ENCODE measurements at regions not wholly inside any gene's neighbourhood (a gene's known extent, or its start where the extent isn't known, plus 50 kb on each side); places are given as distances from the start of the nearest gene placed in this dataset.
A peak's percentile ranks its signal among the peaks of the same experiment; 100 is the strongest.

DNA sequence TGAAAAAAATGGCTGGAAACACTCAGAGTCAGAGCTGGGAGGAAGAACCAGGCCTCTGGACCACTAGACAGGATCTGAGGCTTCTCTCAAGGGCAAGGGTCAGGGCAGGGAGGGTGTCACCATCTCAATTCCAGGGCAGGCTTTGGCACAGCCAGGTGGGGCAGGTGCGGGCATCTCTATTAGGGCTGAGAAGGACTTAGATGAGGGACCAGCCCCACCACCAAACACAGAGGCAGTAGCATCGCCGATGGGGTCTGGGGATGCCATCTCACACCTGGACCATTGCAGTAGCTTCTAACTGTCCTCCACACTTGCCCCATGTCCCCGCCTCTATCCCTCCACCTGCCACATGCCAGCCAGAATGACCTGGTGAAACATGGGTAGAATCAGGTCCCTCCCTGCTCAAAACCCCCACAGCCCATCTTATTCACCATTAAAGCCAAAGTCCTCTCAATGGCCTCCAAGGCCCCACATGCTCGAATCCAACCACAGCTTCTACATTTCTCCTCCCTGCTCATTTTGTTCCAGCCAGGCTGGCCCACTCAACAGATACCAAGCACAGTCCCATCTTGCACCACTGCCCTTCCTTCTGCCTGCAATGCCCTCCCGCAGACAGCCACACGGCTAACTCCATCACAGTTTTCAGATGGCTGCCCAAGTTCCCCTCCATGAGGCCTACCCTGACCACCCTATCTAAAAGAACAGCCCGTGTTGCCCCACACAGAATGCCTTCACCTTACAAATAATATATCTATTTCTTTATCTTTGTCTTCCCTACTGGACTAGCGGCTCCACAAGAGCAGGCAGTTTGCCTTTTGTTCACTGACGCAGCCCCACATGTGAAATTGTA is 177.4 kb downstream of the SMAD2 start:
- Histone ChIP-seq H3K4me1 (peaks cover 0 to 3% of the 10 kb centered on the region in 2 donors), H3K27me3 (peaks cover 0 to 6% (median 0%) of the 10 kb centered on the region in 3 donors), H3K36me3 (no peaks in the 10 kb centered on the region), H3K9me3 (no peaks in the 10 kb centered on the region), H3K27ac (no peak overlapping the region), H3K4me3 (no peak overlapping the region)
- intact Hi-C loops (cut with DNase I; ENCODE audit: low total_unique reads) (no loop called here), in situ Hi-C loops (cut with MboI; ENCODE audit: low sequenced_read_pairs in 4 of 4) (no loop called here)
- no peak for DNase-seq
- TF ChIP-seq, protein P1, sequence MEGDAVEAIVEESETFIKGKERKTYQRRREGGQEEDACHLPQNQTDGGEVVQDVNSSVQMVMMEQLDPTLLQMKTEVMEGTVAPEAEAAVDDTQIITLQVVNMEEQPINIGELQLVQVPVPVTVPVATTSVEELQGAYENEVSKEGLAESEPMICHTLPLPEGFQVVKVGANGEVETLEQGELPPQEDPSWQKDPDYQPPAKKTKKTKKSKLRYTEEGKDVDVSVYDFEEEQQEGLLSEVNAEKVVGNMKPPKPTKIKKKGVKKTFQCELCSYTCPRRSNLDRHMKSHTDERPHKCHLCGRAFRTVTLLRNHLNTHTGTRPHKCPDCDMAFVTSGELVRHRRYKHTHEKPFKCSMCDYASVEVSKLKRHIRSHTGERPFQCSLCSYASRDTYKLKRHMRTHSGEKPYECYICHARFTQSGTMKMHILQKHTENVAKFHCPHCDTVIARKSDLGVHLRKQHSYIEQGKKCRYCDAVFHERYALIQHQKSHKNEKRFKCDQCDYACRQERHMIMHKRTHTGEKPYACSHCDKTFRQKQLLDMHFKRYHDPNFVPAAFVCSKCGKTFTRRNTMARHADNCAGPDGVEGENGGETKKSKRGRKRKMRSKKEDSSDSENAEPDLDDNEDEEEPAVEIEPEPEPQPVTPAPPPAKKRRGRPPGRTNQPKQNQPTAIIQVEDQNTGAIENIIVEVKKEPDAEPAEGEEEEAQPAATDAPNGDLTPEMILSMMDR (IDR thresholded peaks at IDR 0.05 in 4 of 5, conservative IDR thresholded peaks at IDR 0.05 in 1 of 5): no peak
- ATAC-seq: no peak

DNA sequence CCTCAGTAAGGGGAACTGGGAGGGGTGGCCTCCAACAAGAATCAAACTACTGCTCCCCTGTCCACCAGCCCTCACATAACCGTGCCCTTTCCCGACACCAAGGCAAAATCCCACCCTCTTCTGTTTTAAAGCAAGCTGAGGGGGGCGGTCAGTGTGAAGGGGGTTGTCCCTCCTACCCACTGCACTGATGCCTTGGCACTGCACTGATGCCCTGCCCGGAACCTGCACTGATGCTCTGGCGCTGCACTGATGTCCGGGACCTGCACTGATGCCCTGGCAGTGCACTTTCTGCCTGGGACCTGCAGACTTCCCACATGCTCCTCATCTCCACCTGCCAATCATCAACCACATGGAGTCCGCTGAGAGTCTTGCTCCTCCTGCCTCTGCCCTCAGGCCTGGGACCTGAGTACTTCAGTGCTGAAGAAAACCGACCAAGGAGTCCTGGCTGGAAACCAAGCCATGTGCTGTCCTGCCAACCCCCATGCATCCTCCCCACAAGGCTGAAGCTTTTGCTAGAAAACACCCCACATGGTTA is 179.5 kb downstream of the SMAD2 start:
- no peak for ATAC-seq
- no peak for TF ChIP-seq POLR2A (IDR thresholded peaks at IDR 0.05)
- TF ChIP-seq, protein P1 (IDR thresholded peaks at IDR 0.05 in 4 of 5, conservative IDR thresholded peaks at IDR 0.05 in 1 of 5): no peak
- intact Hi-C loops (cut with DNase I; ENCODE audit: low total_unique reads) (no loop called here), in situ Hi-C loops (cut with MboI; ENCODE audit: low sequenced_read_pairs in 4 of 4) (no loop called here)
- no peak for DNase-seq
- Histone ChIP-seq H3K4me1 (peaks cover 0 to 3% of the 10 kb centered on the region in 2 donors), H3K9me3 (no peaks in the 10 kb centered on the region), H3K27me3 (peaks cover 0 to 6% (median 0%) of the 10 kb centered on the region in 3 donors), H3K36me3 (no peaks in the 10 kb centered on the region), H3K4me3 (no peak overlapping the region), H3K27ac (no peak overlapping the region)

DNA sequence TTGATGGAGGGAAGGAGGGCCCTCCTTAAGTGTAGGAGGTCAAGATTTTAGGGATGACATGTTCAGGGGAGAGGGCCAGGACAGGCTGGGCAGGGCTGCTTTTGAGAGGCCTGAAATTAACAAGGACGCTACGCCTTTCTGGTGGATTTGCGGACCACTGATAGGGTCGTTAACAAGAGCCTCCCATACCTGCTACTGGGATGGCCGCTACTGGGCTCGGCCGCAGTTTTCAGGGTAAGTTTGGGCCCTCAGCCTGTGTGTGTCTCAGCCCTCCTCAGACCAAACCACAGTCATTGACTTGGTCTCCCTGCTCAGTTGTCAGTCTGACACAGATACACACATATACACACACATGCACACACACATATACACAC is 180.9 kb downstream of the SMAD2 start:
- no peak overlapping the region for H3K27ac ChIP-seq
- peaks cover 0 to 6% (median 0%) of the 10 kb centered on the region in 3 donors for H3K27me3 ChIP-seq
- in situ Hi-C loops (cut with MboI; ENCODE audit: low sequenced_read_pairs in 4 of 4): loop anchor here (10.0 to 25.0 kb wide), 3 partner anchors 512 to 537 kb away; no protein-coding TSS in a partner anchor
- H3K4me3 ChIP-seq: no peak overlapping the region
- ATAC-seq: no peak
- no peaks in the 10 kb centered on the region for H3K9me3 ChIP-seq
- no peaks in the 10 kb centered on the region for H3K36me3 ChIP-seq
- intact Hi-C loops (cut with DNase I; ENCODE audit: low total_unique reads): loop anchor here (1.0 to 5.0 kb wide), 3 partner anchors 532 to 699 kb away; no protein-coding TSS in a partner anchor
- peaks cover 0 to 3% of the 10 kb centered on the region in 2 donors for H3K4me1 ChIP-seq
- TF ChIP-seq POLR2A (IDR thresholded peaks at IDR 0.05): no peak
- TF ChIP-seq, protein P1 (IDR thresholded peaks at IDR 0.05 in 4 of 5, conservative IDR thresholded peaks at IDR 0.05 in 1 of 5): no peak
- no peak for DNase-seq

GRCh38 chr18:47748847-47749599 is 181.4 kb downstream of the SMAD2 start:
- Histone ChIP-seq H3K9me3 (no peaks in the 10 kb centered on the region), H3K4me3 (peak overlapping the region; percentile 41 to 47 (median 45)), H3K27me3 (peaks cover 0 to 6% (median 0%) of the 10 kb centered on the region in 3 donors), H3K4me1 (peaks cover 0 to 3% of the 10 kb centered on the region in 2 donors), H3K36me3 (no peaks in the 10 kb centered on the region), H3K27ac (no peak overlapping the region)
- no peak for TF ChIP-seq POLR2A (IDR thresholded peaks at IDR 0.05)
- TF ChIP-seq, protein P1 (IDR thresholded peaks at IDR 0.05 in 4 of 5, conservative IDR thresholded peaks at IDR 0.05 in 1 of 5): peak; percentile 93 to 100 (median 100)
- intact Hi-C loops (cut with DNase I; ENCODE audit: low total_unique reads) (loop anchor here (1.0 to 5.0 kb wide), 3 partner anchors 532 to 698 kb away; no protein-coding TSS in a partner anchor), in situ Hi-C loops (cut with MboI; ENCODE audit: low sequenced_read_pairs in 4 of 4) (loop anchor here (10.0 to 25.0 kb wide), 3 partner anchors 512 to 537 kb away; no protein-coding TSS in a partner anchor)
- DNase-seq: peak; percentile 46 to 53
- peak; percentile 89 to 92 for ATAC-seq

Measured in gastrocnemius medialis (tissue), 4 donors.